Mesenchymal stem cell (in vitro differentiated cells and primary cell): ENCODE measurements at regions not wholly inside any gene's neighbourhood (a gene's known extent, or its start where the extent isn't known, plus 50 kb on each side); places are given as distances from the start of the nearest gene placed in this dataset.

Source experiments
- DNase-seq: peaks from one replicate; pipeline ENCODE4 v3.0.0-alpha.2; 2013
- H2AFZ ChIP-seq: one replicate; pipeline ENCODE4 v1.6.1; 2013; ENCODE audit warnings: low read depth, mild to moderate bottlenecking, control low read depth, inconsistent platforms, low read length, moderate library complexity
- H2AK5ac ChIP-seq: 2 replicates; pipeline ENCODE4 v1.6.1; 2013; ENCODE audit warnings: low read length, moderate library complexity, mild to moderate bottlenecking, inconsistent platforms; ENCODE audit not compliant: severe bottlenecking
- H2BK120ac ChIP-seq: one replicate; pipeline ENCODE4 v1.6.1; 2013; ENCODE audit warnings: low read depth, mild to moderate bottlenecking, inconsistent platforms, low read length, moderate library complexity
- H2BK12ac ChIP-seq, 2 experiments: one replicate each; pipeline ENCODE4 v1.6.1; 2013; ENCODE audit warnings: inconsistent platforms in 2 of 2, low read length in 2 of 2, mild to moderate bottlenecking in 2 of 2, moderate library complexity in 2 of 2, control low read depth in 1 of 2
- H2BK15ac ChIP-seq: one replicate; pipeline ENCODE4 v1.6.1; 2013; ENCODE audit warnings: mild to moderate bottlenecking, low read depth, inconsistent platforms; ENCODE audit not compliant: poor library complexity, severe bottlenecking
- H2BK5ac ChIP-seq: 2 replicates; pipeline ENCODE4 v1.6.1; 2013; ENCODE audit warnings: low read depth, mild to moderate bottlenecking, low read length, control low read depth, inconsistent platforms; ENCODE audit not compliant: poor library complexity, severe bottlenecking
- H3K14ac ChIP-seq, 2 experiments: one replicate each; pipeline ENCODE4 v1.6.1; 2013; ENCODE audit warnings: inconsistent platforms in 2 of 2, low read length in 2 of 2, control low read depth in 1 of 2, mild to moderate bottlenecking in 1 of 2, moderate library complexity in 1 of 2
- H3K18ac ChIP-seq, 2 experiments: one replicate each; pipeline ENCODE4 v1.6.1; 2013; ENCODE audit warnings: inconsistent platforms in 2 of 2, low read length in 2 of 2, control low read depth in 1 of 2, low read depth in 1 of 2, mild to moderate bottlenecking in 1 of 2
- H3K23ac ChIP-seq, 2 experiments: one replicate each; pipeline ENCODE4 v1.6.1; 2013; ENCODE audit warnings: inconsistent platforms in 2 of 2, low read length in 2 of 2, mild to moderate bottlenecking in 2 of 2, moderate library complexity in 2 of 2, control low read depth in 1 of 2
- H3K27ac ChIP-seq: 2 replicates; pipeline ENCODE4 v1.5.1; 2013; ENCODE audit warnings: mild to moderate bottlenecking, moderate library complexity, low read length, control low read depth, inconsistent platforms; ENCODE audit not compliant: poor library complexity, severe bottlenecking
- H3K27me3 ChIP-seq, 2 experiments: 2 replicates each; pipeline versions ENCODE4 v1.6.1 to v1.7.0; 2013; ENCODE audit warnings: low read length in 2 of 2, mild to moderate bottlenecking in 2 of 2, moderate library complexity in 2 of 2, control low read depth in 1 of 2, inconsistent platforms in 1 of 2; ENCODE audit not compliant: control insufficient read depth in 1 of 2, insufficient read depth in 1 of 2
- H3K36me3 ChIP-seq, 2 experiments: 2 replicates each; pipeline versions ENCODE4 v1.6.1 to v1.7.0; 2013; ENCODE audit warnings: low read length in 2 of 2, control low read depth in 1 of 2, inconsistent platforms in 1 of 2, low read depth in 1 of 2, mild to moderate bottlenecking in 1 of 2; ENCODE audit not compliant: insufficient read depth in 2 of 2, control insufficient read depth in 1 of 2
- H3K4ac ChIP-seq, 2 experiments: one replicate each; pipeline ENCODE4 v1.6.1; 2013; ENCODE audit warnings: inconsistent platforms in 2 of 2, low read length in 2 of 2, mild to moderate bottlenecking in 2 of 2, moderate library complexity in 2 of 2, control low read depth in 1 of 2, low read depth in 1 of 2
- H3K4me1 ChIP-seq: 2 replicates; pipeline ENCODE4 v1.6.1; 2013; ENCODE audit warnings: low read depth, low read length, control low read depth; ENCODE audit not compliant: control insufficient read depth, insufficient read depth
- H3K4me2 ChIP-seq: 2 replicates; pipeline ENCODE4 v1.6.1; 2013; ENCODE audit warnings: low read length, mild to moderate bottlenecking, inconsistent platforms; ENCODE audit not compliant: poor library complexity, severe bottlenecking
- H3K4me3 ChIP-seq, 2 experiments: 2 replicates each; pipeline versions ENCODE4 v1.5.1 to v1.7.0; 2013; ENCODE audit warnings: low read length in 2 of 2, mild to moderate bottlenecking in 2 of 2, control low read depth in 1 of 2, low read depth in 1 of 2; ENCODE audit not compliant: insufficient read depth in 1 of 2
- H3K79me1 ChIP-seq: replicated peaks from 2 replicates; pipeline ENCODE4 v1.6.1; 2013; ENCODE audit warnings: mild to moderate bottlenecking, control low read depth, low read length, inconsistent platforms; ENCODE audit not compliant: poor library complexity, severe bottlenecking
- H3K9ac ChIP-seq: 2 replicates; pipeline ENCODE4 v1.7.0; 2013; ENCODE audit warnings: mild to moderate bottlenecking, low read length, moderate library complexity
- H3K9me3 ChIP-seq: 2 replicates; pipeline ENCODE4 v1.7.0; 2013; ENCODE audit warnings: mild to moderate bottlenecking, low read length; ENCODE audit not compliant: control insufficient read depth
- H4K8ac ChIP-seq: one replicate; pipeline ENCODE4 v1.6.1; 2013; ENCODE audit warnings: inconsistent platforms, mild to moderate bottlenecking, low read length, moderate library complexity
- H4K91ac ChIP-seq: one replicate; pipeline ENCODE4 v1.6.1; 2013; ENCODE audit warnings: mild to moderate bottlenecking, low read length, inconsistent platforms
- WGBS: methylation state at CpG from one replicate; pipeline ENCODE4 v1.1.7; 2013; ENCODE audit warnings: mixed read lengths; 5-methylcytosine and 5-hydroxymethylcytosine counted together

DNA sequence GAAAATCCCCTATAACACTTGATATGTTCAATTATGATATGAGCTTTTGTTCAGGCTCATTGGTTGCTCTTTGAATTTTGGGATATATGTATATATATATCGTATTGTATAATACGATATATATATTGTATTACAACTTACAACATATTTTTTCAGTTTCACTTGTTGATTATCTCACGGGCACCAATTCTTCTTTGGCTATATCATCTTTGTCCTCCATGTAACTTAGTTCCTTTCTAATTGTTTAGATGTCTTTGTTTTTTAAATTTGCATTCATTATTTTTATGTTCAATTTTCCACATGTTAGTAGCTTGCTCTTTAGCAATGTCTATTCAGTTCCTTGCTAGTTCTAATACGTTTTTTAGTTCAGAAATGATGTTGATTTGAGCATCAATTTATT, 150.0 kb downstream of the BACH1 start:
- Histone ChIP-seq H3K4me3 (no peak overlapping the region), H3K23ac (no peak overlapping the region), H3K18ac (no peak overlapping the region), H3K27me3 (no peaks in the 10 kb centered on the region), H3K4me1 (no peaks in the 10 kb centered on the region), H3K79me1 (no peaks in the 10 kb centered on the region), H3K9me3 (peaks cover 18% of the 10 kb centered on the region), H3K36me3 (no peaks in the 10 kb centered on the region), H4K8ac (no peak overlapping the region), H3K4ac (no peak overlapping the region), H2BK120ac (no peak overlapping the region), H2BK5ac (no peak overlapping the region), H3K4me2 (no peak overlapping the region), H2BK15ac (no peak overlapping the region), H2AK5ac (no peak overlapping the region), H2AFZ (no peak overlapping the region), H3K9ac (no peak overlapping the region), H3K27ac (no peak overlapping the region), H4K91ac (no peak overlapping the region), H2BK12ac (no peak overlapping the region), H3K14ac (no peak overlapping the region)
- DNase-seq, result no peak
- 96% methylated on average over 1 of the region's 4 CpGs for whole genome bisulfite sequencing

DNA sequence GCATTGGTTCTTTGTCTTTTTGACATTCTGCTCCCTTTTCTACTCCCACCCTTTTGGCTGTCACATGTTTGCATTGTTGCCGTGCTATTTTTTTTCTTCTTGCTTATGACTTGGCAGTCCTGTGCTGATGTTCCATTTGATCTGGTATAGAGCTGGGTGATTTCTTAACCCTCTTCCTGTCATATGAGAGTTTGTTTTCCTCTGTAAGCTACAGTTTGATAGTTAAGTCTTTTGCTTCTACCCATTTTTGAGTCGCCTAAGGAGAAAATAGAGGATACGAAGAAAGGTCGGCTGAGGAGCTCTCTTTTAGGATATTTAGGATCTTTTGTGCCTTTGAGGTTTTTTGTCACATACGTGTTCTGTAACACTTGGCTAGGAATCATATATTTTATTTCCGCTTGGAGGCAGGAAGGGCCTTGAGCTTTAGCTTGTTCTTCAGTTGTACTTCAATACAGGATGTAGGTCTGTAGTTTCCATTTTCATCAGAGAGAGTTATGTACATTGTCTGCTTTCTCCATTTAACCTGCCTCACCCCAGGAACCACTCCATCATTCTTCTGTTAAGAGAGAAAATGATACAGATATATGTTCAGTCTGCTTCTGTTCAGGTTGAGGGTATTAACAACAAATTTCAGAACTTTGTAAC, 150.7 kb downstream of the BACH1 start:
- Histone ChIP-seq H3K9ac (no peak overlapping the region), H4K8ac (no peak overlapping the region), H3K4me3 (no peak overlapping the region), H2BK5ac (no peak overlapping the region), H2BK12ac (no peak overlapping the region), H4K91ac (no peak overlapping the region), H3K27ac (no peak overlapping the region), H3K18ac (no peak overlapping the region), H2BK15ac (no peak overlapping the region), H3K14ac (no peak overlapping the region), H3K36me3 (no peaks in the 10 kb centered on the region), H3K27me3 (no peaks in the 10 kb centered on the region), H3K9me3 (peaks cover 18% of the 10 kb centered on the region), H2BK120ac (no peak overlapping the region), H2AK5ac (no peak overlapping the region), H3K79me1 (no peaks in the 10 kb centered on the region), H3K23ac (no peak overlapping the region), H3K4me1 (no peaks in the 10 kb centered on the region), H2AFZ (no peak overlapping the region), H3K4me2 (no peak overlapping the region), H3K4ac (no peak overlapping the region)
- WGBS, result 97% methylated on average over 6 of the region's 6 CpGs
- DNase-seq, result no peak

DNA sequence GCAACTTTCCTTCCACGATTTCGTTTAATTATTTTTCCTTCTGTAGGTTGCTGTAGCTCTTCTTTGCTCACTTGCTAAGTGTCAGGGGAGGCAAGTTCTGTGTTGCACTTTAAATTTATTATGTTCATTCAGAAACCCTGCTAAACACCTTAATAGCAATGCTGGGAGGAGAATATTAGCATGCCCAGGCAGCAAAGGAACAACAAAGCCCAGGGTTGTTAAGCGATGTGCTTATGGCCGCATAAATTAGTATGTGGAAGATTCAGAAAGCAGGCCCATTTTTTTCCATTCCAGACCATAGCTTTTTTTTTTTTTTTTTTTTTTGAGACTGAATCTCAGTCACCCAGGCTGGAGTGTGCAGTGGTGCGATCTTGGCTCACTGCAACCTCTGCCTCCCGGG, 151.3 kb downstream of the BACH1 start:
- 97% methylated on average over 4 of the region's 6 CpGs for WGBS
- Histone ChIP-seq H4K8ac (no peak overlapping the region), H3K14ac (no peak overlapping the region), H3K4me3 (no peak overlapping the region), H4K91ac (no peak overlapping the region), H3K23ac (no peak overlapping the region), H3K27ac (no peak overlapping the region), H2AK5ac (no peak overlapping the region), H2BK12ac (no peak overlapping the region), H3K27me3 (no peaks in the 10 kb centered on the region), H2BK120ac (no peak overlapping the region), H3K79me1 (no peaks in the 10 kb centered on the region), H2BK5ac (no peak overlapping the region), H3K4me1 (no peaks in the 10 kb centered on the region), H3K9me3 (peaks cover 18% of the 10 kb centered on the region), H2AFZ (no peak overlapping the region), H3K36me3 (no peaks in the 10 kb centered on the region), H3K4me2 (no peak overlapping the region), H3K18ac (no peak overlapping the region), H3K4ac (no peak overlapping the region), H3K9ac (no peak overlapping the region), H2BK15ac (no peak overlapping the region)
- DNase-seq, result no peak

DNA sequence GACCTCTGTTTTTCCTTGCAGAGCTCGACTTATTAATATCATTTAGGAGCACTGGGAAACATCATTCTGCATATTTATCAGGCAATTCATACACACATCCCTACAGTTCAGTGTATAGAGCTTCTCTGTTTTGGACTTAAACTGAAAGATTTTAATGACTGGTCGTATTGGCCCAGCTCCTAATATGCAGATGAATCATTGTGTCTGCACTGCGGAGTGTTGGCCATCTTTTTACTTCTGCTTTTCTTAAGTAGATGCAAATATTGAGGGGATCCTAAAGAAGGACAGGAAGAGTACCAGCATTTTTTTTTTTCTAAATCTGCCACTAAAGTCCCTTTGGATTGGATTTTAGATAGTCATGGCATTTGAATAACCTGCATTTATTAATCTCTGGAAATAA, 154.8 kb downstream of the BACH1 start:
- H3K14ac ChIP-seq, result no peak overlapping the region

More for the DNA sequence above, 154.8 kb downstream of the BACH1 start:
- H3K23ac ChIP-seq, result no peak overlapping the region
- H2BK12ac ChIP-seq, result no peak overlapping the region
- no peak overlapping the region for H2BK15ac ChIP-seq
- H3K36me3 ChIP-seq, result no peaks in the 10 kb centered on the region
- H2BK120ac ChIP-seq, result no peak overlapping the region
- no peak overlapping the region for H3K4me3 ChIP-seq
- DNase-seq, result no peak
- peaks cover 11% of the 10 kb centered on the region for H3K9me3 ChIP-seq
- H3K18ac ChIP-seq, result no peak overlapping the region
- 100% methylated on average over 3 of the region's 3 CpGs for WGBS
- no peaks in the 10 kb centered on the region for H3K27me3 ChIP-seq
- H3K9ac ChIP-seq, result no peak overlapping the region
- H2BK5ac ChIP-seq, result no peak overlapping the region
- H3K27ac ChIP-seq, result no peak overlapping the region
- H4K91ac ChIP-seq, result no peak overlapping the region
- H3K79me1 ChIP-seq, result no peaks in the 10 kb centered on the region
- no peaks in the 10 kb centered on the region for H3K4me1 ChIP-seq
- no peak overlapping the region for H4K8ac ChIP-seq
- no peak overlapping the region for H3K4me2 ChIP-seq
- no peak overlapping the region for H2AFZ ChIP-seq
- no peak overlapping the region for H2AK5ac ChIP-seq
- H3K4ac ChIP-seq, result no peak overlapping the region
